ENCODE measurements at regions not wholly inside any gene's neighbourhood (a gene's known extent, or its start where the extent isn't known, plus 50 kb on each side); places are given as distances from the start of the nearest gene placed in this dataset.

GRCh38 chr9:31950756-31951155, 433.7 kb upstream of the ACO1 start:
- TF ChIP-seq CTCF (IDR thresholded peaks at IDR 0.05; ENCODE audit: low read depth, low read length), result no peak
- no peak overlapping the region for H3K4me3 ChIP-seq (ENCODE audit: low read depth, low read length)

GRCh38 chr9:31958572-31958971, 425.9 kb upstream of the ACO1 start:
- TF ChIP-seq CTCF (IDR thresholded peaks at IDR 0.05; ENCODE audit: low read depth, low read length), result no peak
- H3K4me3 ChIP-seq (ENCODE audit: low read depth, low read length), result no peak overlapping the region

GRCh38 chr9:31969552-31969951, 414.9 kb upstream of the ACO1 start:
- no peak for TF ChIP-seq CTCF (IDR thresholded peaks at IDR 0.05; ENCODE audit: low read depth, low read length)
- H3K4me3 ChIP-seq (ENCODE audit: low read depth, low read length), result no peak overlapping the region

- no peak for TF ChIP-seq CTCF (IDR thresholded peaks at IDR 0.05; ENCODE audit: low read depth, low read length)
Measured at GRCh38 chr9:31983895-31984294, 400.5 kb upstream of the ACO1 start.

GRCh38 chr9:31996331-31996730, 388.1 kb upstream of the ACO1 start:
- no peak overlapping the region for H3K4me3 ChIP-seq (ENCODE audit: low read depth, low read length)
- no peak for TF ChIP-seq CTCF (IDR thresholded peaks at IDR 0.05; ENCODE audit: low read depth, low read length)

More at GRCh38 chr9:31983895-31984294, 400.5 kb upstream of the ACO1 start:
- H3K4me3 ChIP-seq (ENCODE audit: low read depth, low read length), result no peak overlapping the region

- no peak for TF ChIP-seq CTCF (IDR thresholded peaks at IDR 0.05; ENCODE audit: low read depth, low read length)
- H3K4me3 ChIP-seq (ENCODE audit: low read depth, low read length), result no peak overlapping the region
Measured at GRCh38 chr9:32004431-32005076, 379.9 kb upstream of the ACO1 start.

- TF ChIP-seq CTCF (IDR thresholded peaks at IDR 0.05; ENCODE audit: low read depth, low read length), result no peak
Measured at GRCh38 chr9:32010322-32010721, 374.1 kb upstream of the ACO1 start.

More at GRCh38 chr9:32010322-32010721, 374.1 kb upstream of the ACO1 start:
- no peak overlapping the region for H3K4me3 ChIP-seq (ENCODE audit: low read depth, low read length)

All from WI38 (cell line).